Osteocyte (in vitro differentiated cells): ENCODE measurements at regions not wholly inside any gene's neighbourhood (a gene's known extent, or its start where the extent isn't known, plus 50 kb on each side); places are given as distances from the start of the nearest gene placed in this dataset.
"Not testable (repeated sequence)": the region's sequence is repeated elsewhere in the genome, so short reads cannot be mapped to it uniquely, and the experiment has no call there.

Source experiments
- DNase-seq: peaks from one replicate; pipeline ENCODE4 v3.0.0; 2021; ENCODE audit warnings: mixed read lengths; ENCODE audit not compliant: unreplicated experiment; ENCODE audit errors: extremely low spot score
- H3K27ac Mint-ChIP-seq: one replicate; pipeline ENCODE4 v1.8.0; 2021; ENCODE audit warnings: mild to moderate bottlenecking, mixed read lengths; ENCODE audit not compliant: unreplicated experiment
- H3K27me3 Mint-ChIP-seq: one replicate; pipeline ENCODE4 v1.8.0; 2021; ENCODE audit warnings: mixed read lengths; ENCODE audit not compliant: unreplicated experiment
- H3K36me3 Mint-ChIP-seq: one replicate; pipeline ENCODE4 v1.8.0; 2021; ENCODE audit warnings: mixed read lengths; ENCODE audit not compliant: unreplicated experiment
- H3K4me1 Mint-ChIP-seq: one replicate; pipeline ENCODE4 v1.8.0; 2021; ENCODE audit warnings: mixed read lengths; ENCODE audit not compliant: unreplicated experiment
- H3K4me3 Mint-ChIP-seq: one replicate; pipeline ENCODE4 v1.8.0; 2021; ENCODE audit warnings: mild to moderate bottlenecking, moderate library complexity, mixed read lengths; ENCODE audit not compliant: unreplicated experiment
- H3K9me3 Mint-ChIP-seq: one replicate; pipeline ENCODE4 v1.8.0; 2021; ENCODE audit warnings: mixed read lengths; ENCODE audit not compliant: unreplicated experiment
- TF ChIP-seq, protein P1 (sequence below): fragments of 200-600 bp; sonication (generic); IDR thresholded peaks from 2 replicates; pipeline ENCODE4 v1.5.0; 2021; ENCODE audit warnings: antibody characterized with exemption, mild to moderate bottlenecking, moderate library complexity

DNA sequence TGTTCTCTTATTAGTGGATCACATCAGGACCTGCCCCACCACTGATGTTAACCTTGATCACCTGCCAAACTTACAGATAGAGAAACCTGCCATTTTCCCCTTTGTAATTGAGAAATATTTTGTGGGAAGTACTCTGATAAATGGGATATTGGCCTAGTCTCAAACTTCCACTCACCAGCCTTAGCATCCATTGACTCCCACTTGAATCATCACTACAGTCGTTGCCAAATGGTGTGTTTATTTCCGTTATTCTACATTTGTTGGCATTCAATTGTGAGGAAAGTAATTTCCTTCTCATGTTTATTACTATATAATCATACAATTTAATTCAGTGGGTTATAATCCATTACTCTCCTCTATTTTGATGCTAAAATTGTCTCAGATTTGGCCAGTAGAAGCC lies 156.4 kb upstream of the CXCL13 start:
- H3K9me3 Mint-ChIP-seq = no peaks in the 10 kb centered on the region
- no peak overlapping the region for H3K4me3 Mint-ChIP-seq
- H3K36me3 Mint-ChIP-seq = no peaks in the 10 kb centered on the region
- no peaks in the 10 kb centered on the region for H3K4me1 Mint-ChIP-seq
- TF ChIP-seq, protein P1, sequence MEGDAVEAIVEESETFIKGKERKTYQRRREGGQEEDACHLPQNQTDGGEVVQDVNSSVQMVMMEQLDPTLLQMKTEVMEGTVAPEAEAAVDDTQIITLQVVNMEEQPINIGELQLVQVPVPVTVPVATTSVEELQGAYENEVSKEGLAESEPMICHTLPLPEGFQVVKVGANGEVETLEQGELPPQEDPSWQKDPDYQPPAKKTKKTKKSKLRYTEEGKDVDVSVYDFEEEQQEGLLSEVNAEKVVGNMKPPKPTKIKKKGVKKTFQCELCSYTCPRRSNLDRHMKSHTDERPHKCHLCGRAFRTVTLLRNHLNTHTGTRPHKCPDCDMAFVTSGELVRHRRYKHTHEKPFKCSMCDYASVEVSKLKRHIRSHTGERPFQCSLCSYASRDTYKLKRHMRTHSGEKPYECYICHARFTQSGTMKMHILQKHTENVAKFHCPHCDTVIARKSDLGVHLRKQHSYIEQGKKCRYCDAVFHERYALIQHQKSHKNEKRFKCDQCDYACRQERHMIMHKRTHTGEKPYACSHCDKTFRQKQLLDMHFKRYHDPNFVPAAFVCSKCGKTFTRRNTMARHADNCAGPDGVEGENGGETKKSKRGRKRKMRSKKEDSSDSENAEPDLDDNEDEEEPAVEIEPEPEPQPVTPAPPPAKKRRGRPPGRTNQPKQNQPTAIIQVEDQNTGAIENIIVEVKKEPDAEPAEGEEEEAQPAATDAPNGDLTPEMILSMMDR = no peak
- DNase-seq = no peak
- H3K27ac Mint-ChIP-seq = no peak overlapping the region
- H3K27me3 Mint-ChIP-seq = peaks cover 5% of the 10 kb centered on the region

DNA sequence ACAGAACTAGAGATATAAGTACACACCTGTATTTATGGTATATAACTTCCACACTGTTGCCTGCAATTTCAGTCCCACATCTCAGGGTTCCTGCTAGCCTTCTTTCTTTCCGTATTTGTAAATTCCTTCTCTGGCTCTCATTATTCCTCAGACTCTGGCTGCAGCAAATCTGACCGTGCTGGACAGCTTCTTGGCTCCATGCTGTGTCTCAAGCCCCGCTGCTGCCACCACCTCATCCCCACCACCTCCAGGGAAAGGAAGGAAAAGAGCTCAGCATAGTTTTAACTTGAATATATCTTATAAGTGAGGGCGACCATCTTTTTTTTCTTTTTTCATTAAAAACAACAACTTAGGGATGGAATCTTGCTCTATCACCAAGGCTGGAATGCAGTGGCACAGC lies 155.6 kb upstream of the CXCL13 start:
- Mint-ChIP-seq H3K27me3 (peaks cover 5% of the 10 kb centered on the region), H3K9me3 (no peaks in the 10 kb centered on the region), H3K4me3 (no peak overlapping the region), H3K4me1 (no peaks in the 10 kb centered on the region), H3K27ac (no peak overlapping the region), H3K36me3 (no peaks in the 10 kb centered on the region)
- DNase-seq = no peak
- TF ChIP-seq, protein P1 = no peak

DNA sequence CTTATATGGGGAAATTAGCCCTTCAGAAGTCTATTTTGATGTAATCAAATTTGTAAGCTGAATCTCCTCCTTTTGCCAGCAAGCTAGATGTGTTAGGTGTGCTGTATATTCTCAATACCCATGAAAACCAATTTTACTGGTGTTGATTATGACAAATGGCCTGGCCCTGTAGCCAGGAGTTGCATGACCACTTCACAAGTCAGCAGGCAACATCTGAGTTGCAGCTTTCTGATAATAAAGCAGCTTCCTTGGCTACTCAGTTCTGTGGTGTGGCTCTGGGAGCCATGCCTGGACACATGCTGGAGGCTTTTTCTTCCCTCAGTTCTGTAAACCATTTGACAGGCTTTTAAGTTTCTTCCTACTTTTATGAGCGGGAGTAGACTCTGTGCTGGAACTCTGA lies 154.1 kb upstream of the CXCL13 start:
- Mint-ChIP-seq H3K27me3 (peaks cover 3% of the 10 kb centered on the region), H3K36me3 (no peaks in the 10 kb centered on the region), H3K9me3 (no peaks in the 10 kb centered on the region), H3K4me1 (no peaks in the 10 kb centered on the region), H3K27ac (no peak overlapping the region), H3K4me3 (no peak overlapping the region)
- no peak for DNase-seq
- TF ChIP-seq, protein P1 = no peak

DNA sequence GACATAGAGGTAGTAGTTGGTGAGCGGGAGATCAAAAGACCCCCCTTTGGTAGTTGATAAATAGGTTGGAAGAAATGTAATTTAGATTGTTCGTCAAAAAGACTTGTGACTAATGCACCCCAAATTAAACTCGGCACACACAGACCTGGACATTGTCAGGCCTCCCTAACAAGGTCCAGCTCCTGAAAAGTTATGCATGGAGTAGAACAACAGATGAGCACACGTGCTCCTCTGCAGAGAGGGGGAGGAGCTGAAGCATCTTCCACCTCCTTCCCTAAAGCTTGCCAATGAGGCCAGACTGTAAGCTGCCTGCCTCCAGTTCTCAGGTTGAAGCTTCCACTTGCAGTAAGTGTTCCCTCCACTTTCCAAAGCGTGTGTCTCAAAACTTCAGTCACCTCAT lies 153.5 kb upstream of the CXCL13 start:
- not testable (repeated sequence) for DNase-seq, H3K36me3 Mint-ChIP-seq, H3K4me1 Mint-ChIP-seq, H3K4me3 Mint-ChIP-seq, H3K27ac Mint-ChIP-seq, H3K27me3 Mint-ChIP-seq, H3K9me3 Mint-ChIP-seq

DNA sequence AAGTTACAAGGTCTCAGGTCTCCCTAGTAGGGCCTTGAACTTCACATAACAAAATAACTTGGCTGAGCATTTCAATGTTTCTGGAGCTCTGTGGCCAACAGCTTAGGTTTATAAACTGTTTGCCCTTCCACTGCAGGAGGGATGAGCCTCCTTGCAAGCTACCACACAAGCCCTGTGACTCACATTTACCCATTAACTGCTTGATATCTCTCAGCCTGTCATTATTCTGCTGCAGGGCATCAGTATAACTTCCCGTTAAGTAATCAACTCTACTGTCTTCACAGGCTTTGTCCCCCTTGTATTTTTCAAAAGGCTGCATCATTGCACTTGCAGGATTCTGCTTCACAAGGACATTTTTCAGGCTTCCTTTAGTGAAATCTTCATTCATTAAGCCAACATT lies 151.7 kb upstream of the CXCL13 start:
- Mint-ChIP-seq H3K4me1 (no peaks in the 10 kb centered on the region), H3K4me3 (no peak overlapping the region), H3K27ac (no peak overlapping the region), H3K36me3 (no peaks in the 10 kb centered on the region), H3K27me3 (no peaks in the 10 kb centered on the region), H3K9me3 (no peaks in the 10 kb centered on the region)
- DNase-seq = no peak
- TF ChIP-seq, protein P1 = no peak

DNA sequence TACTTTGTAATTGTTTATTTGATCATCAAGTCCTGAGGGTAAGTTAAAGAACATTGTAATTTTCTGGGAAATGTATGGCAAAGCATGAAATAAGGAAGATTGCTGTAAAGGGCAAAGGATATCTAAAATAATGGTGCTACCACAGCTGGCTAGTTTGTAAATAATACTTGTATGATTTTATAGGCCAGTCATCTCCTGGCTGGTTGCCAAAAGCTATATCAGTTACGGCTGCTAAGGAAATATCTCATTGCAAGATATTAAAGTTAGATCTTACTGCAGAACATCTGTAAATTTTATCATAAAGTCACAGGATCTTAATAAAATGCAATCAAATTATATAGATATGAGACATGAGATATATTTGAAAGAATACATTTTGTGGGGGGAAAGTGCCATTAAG lies 150.8 kb upstream of the CXCL13 start:
- Mint-ChIP-seq H3K27me3 (no peaks in the 10 kb centered on the region), H3K9me3 (peaks cover 2% of the 10 kb centered on the region), H3K36me3 (no peaks in the 10 kb centered on the region), H3K4me1 (no peaks in the 10 kb centered on the region), H3K27ac (no peak overlapping the region), H3K4me3 (no peak overlapping the region)
- TF ChIP-seq, protein P1 = no peak
- no peak for DNase-seq

DNA sequence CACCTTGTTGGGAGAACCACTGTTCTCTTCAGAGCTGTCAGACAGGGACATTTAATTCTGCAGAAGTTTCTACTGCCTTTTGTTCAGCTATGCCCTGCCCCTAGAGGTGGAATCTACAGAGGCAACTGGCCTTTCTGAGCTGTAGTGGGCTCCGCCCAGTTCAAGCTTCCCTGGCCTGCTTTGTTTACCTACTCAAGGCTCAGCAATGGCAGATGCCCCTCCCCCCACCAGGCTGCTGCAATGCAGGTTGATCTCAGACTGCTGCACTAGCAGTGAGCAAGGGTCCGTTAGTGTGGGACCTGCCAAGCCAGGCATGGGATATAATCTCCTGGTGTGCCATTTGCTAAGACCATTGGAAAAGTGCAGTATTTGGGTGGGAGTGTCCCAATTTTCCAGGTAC lies 141.5 kb upstream of the CXCL13 start:
- H3K36me3 Mint-ChIP-seq, H3K27me3 Mint-ChIP-seq, H3K4me3 Mint-ChIP-seq, DNase-seq, H3K27ac Mint-ChIP-seq, H3K4me1 Mint-ChIP-seq: not testable (repeated sequence)
- peaks cover 25% of the 10 kb centered on the region for H3K9me3 Mint-ChIP-seq
